SU-DHL-6 (cell line): ENCODE measurements at regions not wholly inside any gene's neighbourhood (a gene's known extent, or its start where the extent isn't known, plus 50 kb on each side); places are given as distances from the start of the nearest gene placed in this dataset.

Source experiments
- EZH2phosphoT487 ChIP-seq: fragments of 200-600 bp; sonication (generic), shearing (Covaris generic); conservative IDR thresholded peaks from 2 replicates; pipeline ENCODE4 v1.6.1; 2018; ENCODE audit warnings: mild to moderate bottlenecking, antibody characterized with exemption, low read length, moderate library complexity, mixed read lengths
- TF ChIP-seq, protein P1 (sequence below): fragments of 200-600 bp; sonication (generic); IDR thresholded peaks from one replicate; pipeline ENCODE4 v1.5.1; 2017; ENCODE audit warnings: antibody characterized with exemption, mild to moderate bottlenecking, low read length, moderate library complexity; ENCODE audit not compliant: insufficient read depth, poor library complexity, severe bottlenecking

DNA sequence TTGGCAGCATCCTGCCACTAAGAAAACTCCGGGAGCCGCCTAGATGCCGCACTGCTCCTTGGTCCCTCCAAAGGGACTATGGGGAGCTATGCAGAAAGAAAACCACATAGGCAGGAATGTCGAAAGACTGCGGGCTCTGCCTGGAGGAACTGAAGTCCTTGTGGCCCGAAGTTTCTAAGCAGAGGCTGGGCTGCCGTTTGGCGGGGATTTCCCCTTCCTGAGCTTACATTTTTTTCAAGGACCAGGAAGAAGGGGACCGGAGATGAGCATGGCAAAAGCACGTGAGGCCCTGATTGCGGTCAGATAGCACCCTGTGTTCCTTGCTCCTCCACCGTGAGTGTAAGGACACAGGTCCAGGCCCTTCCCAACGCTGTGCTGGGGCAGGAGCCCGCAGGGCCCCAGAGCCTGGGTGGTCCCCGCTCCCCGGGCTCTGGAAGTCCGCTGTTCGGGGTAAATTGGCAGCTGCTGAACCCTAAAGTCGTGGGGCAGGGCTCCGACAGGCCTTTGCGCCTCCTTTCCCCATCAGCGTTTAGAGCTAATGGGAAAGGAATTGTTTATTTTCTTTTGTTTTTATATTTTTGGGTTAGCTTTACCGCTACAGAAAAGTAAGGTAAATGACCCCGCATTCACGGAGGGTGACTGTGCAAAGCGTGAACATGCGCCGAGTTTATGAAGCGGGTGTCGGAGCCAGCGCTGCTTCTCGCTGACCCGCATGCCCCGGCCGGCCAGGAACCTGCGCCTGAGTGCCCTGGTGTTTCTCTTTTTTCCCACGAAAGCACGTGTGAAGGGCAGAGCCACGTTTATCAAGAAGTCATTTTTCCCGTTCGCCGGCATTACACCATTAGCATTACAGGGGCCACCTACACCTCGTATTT is 356.5 kb upstream of the ZNF32 start:
- TF ChIP-seq, protein P1, sequence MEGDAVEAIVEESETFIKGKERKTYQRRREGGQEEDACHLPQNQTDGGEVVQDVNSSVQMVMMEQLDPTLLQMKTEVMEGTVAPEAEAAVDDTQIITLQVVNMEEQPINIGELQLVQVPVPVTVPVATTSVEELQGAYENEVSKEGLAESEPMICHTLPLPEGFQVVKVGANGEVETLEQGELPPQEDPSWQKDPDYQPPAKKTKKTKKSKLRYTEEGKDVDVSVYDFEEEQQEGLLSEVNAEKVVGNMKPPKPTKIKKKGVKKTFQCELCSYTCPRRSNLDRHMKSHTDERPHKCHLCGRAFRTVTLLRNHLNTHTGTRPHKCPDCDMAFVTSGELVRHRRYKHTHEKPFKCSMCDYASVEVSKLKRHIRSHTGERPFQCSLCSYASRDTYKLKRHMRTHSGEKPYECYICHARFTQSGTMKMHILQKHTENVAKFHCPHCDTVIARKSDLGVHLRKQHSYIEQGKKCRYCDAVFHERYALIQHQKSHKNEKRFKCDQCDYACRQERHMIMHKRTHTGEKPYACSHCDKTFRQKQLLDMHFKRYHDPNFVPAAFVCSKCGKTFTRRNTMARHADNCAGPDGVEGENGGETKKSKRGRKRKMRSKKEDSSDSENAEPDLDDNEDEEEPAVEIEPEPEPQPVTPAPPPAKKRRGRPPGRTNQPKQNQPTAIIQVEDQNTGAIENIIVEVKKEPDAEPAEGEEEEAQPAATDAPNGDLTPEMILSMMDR = no peak
- TF ChIP-seq EZH2phosphoT487 = no peak
